Loucy (cell line): ENCODE measurements at regions not wholly inside any gene's neighbourhood (a gene's known extent, or its start where the extent isn't known, plus 50 kb on each side); places are given as distances from the start of the nearest gene placed in this dataset.

Experiments used
- CTCF ChIP-seq: fragments of 200-600 bp; sonication (generic); conservative IDR thresholded peaks from 2 replicates; pipeline ENCODE4 v1.5.1; 2014; ENCODE audit warnings: mild to moderate bottlenecking, antibody characterized with exemption, low read length
- EZH2phosphoT487 ChIP-seq: fragments of 200-600 bp; IDR thresholded peaks from 2 replicates; pipeline ENCODE4 v1.6.1; 2018; ENCODE audit warnings: antibody characterized with exemption, mild to moderate bottlenecking, moderate library complexity, borderline replicate concordance

- TF ChIP-seq CTCF (no peak), EZH2phosphoT487 (no peak)
These were observed 321.9 kb upstream of the EMCN start for GRCh38 chr4:100839712-100840111.
